ENCODE measurements at regions not wholly inside any gene's neighbourhood (a gene's known extent, or its start where the extent isn't known, plus 50 kb on each side); places are given as distances from the start of the nearest gene placed in this dataset.
A peak's percentile ranks its signal among the peaks of the same experiment; 100 is the strongest.

DNA sequence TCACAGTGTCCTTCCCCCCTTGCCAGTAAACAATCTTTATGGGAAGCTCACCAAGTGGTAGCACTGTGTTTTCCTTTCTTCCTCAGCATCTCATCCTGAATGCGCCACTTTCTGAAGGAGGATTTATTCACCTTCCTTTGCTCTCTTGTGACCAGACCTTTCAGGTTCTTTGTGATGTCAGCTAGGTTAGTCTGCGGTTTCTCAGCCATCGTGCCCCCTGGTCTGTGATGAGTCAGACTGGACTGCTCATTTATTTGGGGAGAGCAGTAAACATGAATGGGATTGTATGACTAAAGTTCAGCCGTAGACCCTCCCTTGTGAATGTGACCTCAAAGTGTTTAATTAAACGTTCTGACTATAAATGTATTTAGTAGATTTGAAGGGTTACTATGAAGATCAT is 235.1 kb upstream of the CELF2 start:
- H3K27me3 Mint-ChIP-seq = no peaks in the 10 kb centered on the region
- H3K4me3 Mint-ChIP-seq = no peak overlapping the region
- peaks cover 17% of the 10 kb centered on the region for H3K9me3 Mint-ChIP-seq
- intact Hi-C loops (cut with micrococcal nuclease) = no loop called here
- H3K27ac Mint-ChIP-seq = no peak overlapping the region
- peaks cover 22% of the 10 kb centered on the region for H3K4me1 Mint-ChIP-seq (ENCODE audit: low read depth)
- no peaks in the 10 kb centered on the region for H3K36me3 Mint-ChIP-seq (ENCODE audit: low read depth)

DNA sequence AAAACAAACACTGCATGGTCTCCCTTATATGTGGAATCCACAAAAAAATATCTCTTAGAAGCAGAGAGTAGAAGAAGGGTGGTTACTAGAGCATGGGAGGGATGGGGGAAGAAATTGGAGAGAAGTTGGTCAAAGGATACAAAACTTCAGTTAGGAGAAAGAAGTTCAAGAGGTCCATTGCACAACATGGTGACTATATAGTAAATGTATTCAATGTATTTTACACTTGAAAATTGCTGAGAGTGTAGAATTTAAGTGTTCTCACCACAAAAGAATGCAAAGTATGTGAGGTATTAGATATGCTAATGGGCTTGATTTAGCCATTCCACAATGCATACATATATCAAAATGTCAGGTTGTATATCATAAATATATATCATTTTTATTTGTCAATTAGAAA is 232.0 kb upstream of the CELF2 start:
- Mint-ChIP-seq H3K27me3 (no peaks in the 10 kb centered on the region), H3K9me3 (peaks cover 17% of the 10 kb centered on the region), H3K4me1 (ENCODE audit: low read depth) (peaks cover 30% of the 10 kb centered on the region), H3K36me3 (ENCODE audit: low read depth) (no peaks in the 10 kb centered on the region), H3K4me3 (no peak overlapping the region), H3K27ac (no peak overlapping the region)
- intact Hi-C loops (cut with micrococcal nuclease) = no loop called here

DNA sequence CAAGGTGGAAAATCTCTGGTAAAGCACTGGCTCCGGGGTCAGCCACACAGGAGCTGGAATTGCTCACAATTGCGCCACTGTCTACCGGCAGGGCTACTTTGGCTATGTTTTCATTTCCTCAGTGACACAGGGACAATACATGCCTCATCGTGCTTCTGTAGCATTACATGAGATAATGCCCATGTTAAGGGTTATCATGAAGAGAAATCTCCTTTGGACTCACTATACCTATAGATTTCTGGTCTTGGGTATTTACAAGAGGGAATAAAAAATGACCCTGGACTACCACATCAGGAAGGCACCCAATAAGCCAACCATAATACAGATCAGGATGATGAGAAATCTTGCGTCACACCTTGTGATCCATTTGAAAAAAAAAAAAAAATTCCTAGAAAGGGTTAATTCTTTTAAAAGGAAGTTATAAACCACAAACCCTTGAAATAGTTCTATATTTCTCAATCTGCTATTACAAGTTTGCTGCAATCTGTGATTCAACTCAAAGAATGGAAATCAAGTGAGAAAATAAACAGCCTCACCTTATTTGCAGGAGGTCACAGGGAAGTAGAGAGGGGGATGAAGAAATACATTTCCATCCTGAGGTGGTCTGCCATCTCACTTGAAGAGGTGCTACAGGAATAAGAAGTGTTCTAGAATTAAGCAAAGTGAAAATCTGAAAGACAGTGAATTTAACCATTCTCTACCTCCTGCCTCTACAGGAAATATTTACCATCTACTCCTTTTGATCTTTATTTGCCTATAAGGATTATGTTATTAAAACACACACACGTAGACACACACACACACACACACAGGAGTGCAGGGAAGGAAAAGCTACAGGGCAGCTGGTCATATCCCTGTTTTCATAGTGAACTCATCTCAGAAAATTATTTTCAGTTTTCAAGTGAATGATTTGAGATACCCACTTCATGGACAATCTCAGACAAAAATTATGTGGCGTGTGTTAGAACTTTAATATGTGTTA is 231.3 kb upstream of the CELF2 start:
- Mint-ChIP-seq H3K36me3 (ENCODE audit: low read depth) (no peaks in the 10 kb centered on the region), H3K4me3 (no peak overlapping the region), H3K4me1 (ENCODE audit: low read depth) (peaks cover 30% of the 10 kb centered on the region), H3K9me3 (peaks cover 17% of the 10 kb centered on the region), H3K27ac (no peak overlapping the region), H3K27me3 (no peaks in the 10 kb centered on the region)
- intact Hi-C loops (cut with micrococcal nuclease) = no loop called here

DNA sequence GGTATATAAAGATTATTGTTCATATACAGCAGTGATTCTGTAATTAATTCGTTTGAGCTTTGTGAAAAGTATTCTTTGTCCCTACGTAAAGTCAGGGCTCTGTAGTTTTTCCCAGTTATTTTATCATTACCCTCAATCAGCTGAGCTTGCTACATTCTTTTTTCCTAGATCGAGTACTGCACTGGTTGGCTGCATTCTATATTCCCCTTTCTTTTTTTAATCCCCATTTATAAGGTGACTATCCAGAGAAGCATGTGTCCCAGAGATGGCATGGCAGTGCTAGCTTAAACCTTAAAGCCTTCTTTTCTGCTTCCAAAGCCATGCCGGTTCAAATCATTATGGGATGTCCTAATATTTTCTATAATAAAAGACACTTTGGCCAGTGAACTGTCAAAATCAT is 230.1 kb upstream of the CELF2 start:
- H3K36me3 Mint-ChIP-seq (ENCODE audit: low read depth) = no peaks in the 10 kb centered on the region
- no peak overlapping the region for H3K27ac Mint-ChIP-seq
- H3K4me1 Mint-ChIP-seq (ENCODE audit: low read depth) = peaks cover 41% of the 10 kb centered on the region
- H3K9me3 Mint-ChIP-seq = peaks cover 11% of the 10 kb centered on the region
- intact Hi-C loops (cut with micrococcal nuclease) = no loop called here
- no peaks in the 10 kb centered on the region for H3K27me3 Mint-ChIP-seq
- H3K4me3 Mint-ChIP-seq = no peak overlapping the region

DNA sequence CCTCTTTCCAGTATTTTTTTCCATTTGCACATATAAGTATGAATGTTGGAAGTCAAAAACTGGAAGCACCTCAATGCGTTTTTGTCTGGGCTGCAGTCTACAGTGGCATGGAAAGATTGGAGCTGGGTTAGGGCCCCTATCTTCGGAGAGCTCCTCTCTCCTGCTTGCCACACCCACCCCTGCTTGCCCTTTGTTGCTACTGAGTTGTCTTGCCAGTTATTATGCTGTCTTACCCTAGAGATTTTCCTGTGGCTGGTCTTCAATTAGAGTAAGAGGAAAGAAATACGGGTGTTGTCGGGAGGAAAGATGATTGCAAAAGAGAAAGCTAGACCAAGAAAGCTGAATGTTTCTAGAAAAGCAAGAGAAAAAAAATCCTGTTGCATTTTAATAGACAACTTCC is 228.9 kb upstream of the CELF2 start:
- H3K4me3 Mint-ChIP-seq = peak overlapping the region; percentile 17
- no peak overlapping the region for H3K27ac Mint-ChIP-seq
- intact Hi-C loops (cut with micrococcal nuclease) = no loop called here
- H3K36me3 Mint-ChIP-seq (ENCODE audit: low read depth) = no peaks in the 10 kb centered on the region
- H3K9me3 Mint-ChIP-seq = peaks cover 9% of the 10 kb centered on the region
- H3K4me1 Mint-ChIP-seq (ENCODE audit: low read depth) = peaks cover 45% of the 10 kb centered on the region
- H3K27me3 Mint-ChIP-seq = no peaks in the 10 kb centered on the region

DNA sequence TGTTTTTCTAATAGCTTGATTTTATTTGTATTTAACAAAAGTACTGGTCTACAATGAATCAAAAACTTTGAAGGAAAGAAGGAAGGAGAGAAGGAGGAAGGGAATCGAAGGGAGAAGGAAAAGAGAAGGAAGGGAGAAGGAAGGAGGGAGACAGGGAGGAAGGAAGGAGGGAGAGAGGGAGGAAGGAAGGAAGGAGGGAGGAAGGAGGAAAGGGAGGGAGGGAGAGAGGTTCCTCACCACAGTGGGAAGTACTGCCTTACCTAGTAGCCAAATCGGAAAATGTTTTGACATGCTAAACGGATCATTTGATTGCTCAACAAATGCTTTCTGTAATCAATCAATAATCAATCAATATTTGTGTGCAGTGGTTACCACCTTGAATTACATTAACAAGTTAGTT is 225.8 kb upstream of the CELF2 start:
- no peaks in the 10 kb centered on the region for H3K9me3 Mint-ChIP-seq
- no peaks in the 10 kb centered on the region for H3K27me3 Mint-ChIP-seq
- H3K4me1 Mint-ChIP-seq (ENCODE audit: low read depth) = peaks cover 30% of the 10 kb centered on the region
- intact Hi-C loops (cut with micrococcal nuclease) = no loop called here
- no peak overlapping the region for H3K4me3 Mint-ChIP-seq
- H3K36me3 Mint-ChIP-seq (ENCODE audit: low read depth) = no peaks in the 10 kb centered on the region
- H3K27ac Mint-ChIP-seq = no peak overlapping the region

DNA sequence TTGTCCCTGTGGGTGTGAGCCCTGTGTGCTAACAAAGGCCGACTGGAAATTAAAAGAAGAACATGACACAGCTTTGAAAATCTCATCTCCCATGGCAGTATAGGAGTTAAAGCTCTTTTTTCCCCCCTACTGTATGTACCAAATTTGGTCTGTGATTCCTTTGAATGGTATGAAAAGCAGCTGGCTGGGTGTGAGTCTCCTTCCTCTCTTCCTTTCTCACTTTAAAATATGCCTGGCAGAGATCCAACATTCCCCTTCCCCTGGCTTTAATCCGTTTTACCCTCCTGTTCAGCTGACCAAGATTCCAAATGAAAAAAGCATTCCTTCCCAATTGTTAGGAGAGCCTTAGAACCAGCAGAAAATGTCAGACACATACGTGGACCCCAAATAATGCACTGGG is 225.0 kb upstream of the CELF2 start:
- Mint-ChIP-seq H3K27me3 (no peaks in the 10 kb centered on the region), H3K4me3 (no peak overlapping the region), H3K27ac (no peak overlapping the region), H3K9me3 (no peaks in the 10 kb centered on the region), H3K36me3 (ENCODE audit: low read depth) (no peaks in the 10 kb centered on the region), H3K4me1 (ENCODE audit: low read depth) (peaks cover 26% of the 10 kb centered on the region)
- intact Hi-C loops (cut with micrococcal nuclease) = no loop called here

DNA sequence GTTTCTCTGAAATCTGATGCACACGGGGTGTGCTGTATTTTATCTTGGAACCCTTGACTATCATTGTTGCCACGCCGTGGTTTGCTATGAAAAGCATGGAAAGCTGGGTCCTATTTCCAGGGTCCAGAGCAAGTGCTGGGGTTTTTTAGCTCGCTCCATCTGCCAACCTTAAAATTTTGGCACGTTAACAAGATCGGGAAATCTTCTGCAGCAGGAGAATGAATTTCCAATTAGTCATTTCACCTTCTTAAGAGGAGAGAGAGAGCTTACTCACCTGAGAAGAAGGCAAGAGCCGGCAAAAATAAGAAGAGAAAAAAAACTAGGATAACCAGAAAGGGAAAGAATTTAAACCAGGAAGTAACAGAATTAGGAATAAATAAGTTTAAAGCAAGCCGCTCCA is 223.6 kb upstream of the CELF2 start:
- Mint-ChIP-seq H3K27ac (no peak overlapping the region), H3K27me3 (no peaks in the 10 kb centered on the region)

DNA sequence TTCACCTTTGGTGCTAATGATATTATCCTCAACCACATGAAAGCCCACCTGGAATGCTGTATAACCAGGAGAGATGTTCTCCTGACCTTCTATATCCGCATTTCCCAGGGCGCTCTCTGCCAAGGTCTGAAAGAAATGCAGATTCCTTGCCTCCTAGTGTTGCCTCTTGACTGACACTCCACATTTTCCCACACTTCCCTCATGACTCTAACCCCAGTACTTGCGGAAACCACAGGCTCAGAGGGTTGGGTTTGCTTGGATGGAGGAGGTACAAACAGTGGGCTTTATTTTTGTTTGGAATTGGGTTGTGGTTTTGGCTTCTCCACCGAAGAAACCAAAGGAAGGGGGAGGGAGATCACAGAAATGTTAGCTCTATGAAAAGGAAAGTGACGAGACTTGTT is 222.9 kb upstream of the CELF2 start:
- H3K27me3 Mint-ChIP-seq = no peaks in the 10 kb centered on the region
- H3K9me3 Mint-ChIP-seq = no peaks in the 10 kb centered on the region
- no peak overlapping the region for H3K4me3 Mint-ChIP-seq
- H3K4me1 Mint-ChIP-seq (ENCODE audit: low read depth) = peaks cover 15% of the 10 kb centered on the region
- intact Hi-C loops (cut with micrococcal nuclease) = no loop called here
- no peaks in the 10 kb centered on the region for H3K36me3 Mint-ChIP-seq (ENCODE audit: low read depth)
- no peak overlapping the region for H3K27ac Mint-ChIP-seq

More for the DNA sequence above, 223.6 kb upstream of the CELF2 start:
- Mint-ChIP-seq H3K9me3 (no peaks in the 10 kb centered on the region), H3K4me3 (no peak overlapping the region), H3K4me1 (ENCODE audit: low read depth) (peaks cover 16% of the 10 kb centered on the region), H3K36me3 (ENCODE audit: low read depth) (no peaks in the 10 kb centered on the region)
- intact Hi-C loops (cut with micrococcal nuclease) = no loop called here

DNA sequence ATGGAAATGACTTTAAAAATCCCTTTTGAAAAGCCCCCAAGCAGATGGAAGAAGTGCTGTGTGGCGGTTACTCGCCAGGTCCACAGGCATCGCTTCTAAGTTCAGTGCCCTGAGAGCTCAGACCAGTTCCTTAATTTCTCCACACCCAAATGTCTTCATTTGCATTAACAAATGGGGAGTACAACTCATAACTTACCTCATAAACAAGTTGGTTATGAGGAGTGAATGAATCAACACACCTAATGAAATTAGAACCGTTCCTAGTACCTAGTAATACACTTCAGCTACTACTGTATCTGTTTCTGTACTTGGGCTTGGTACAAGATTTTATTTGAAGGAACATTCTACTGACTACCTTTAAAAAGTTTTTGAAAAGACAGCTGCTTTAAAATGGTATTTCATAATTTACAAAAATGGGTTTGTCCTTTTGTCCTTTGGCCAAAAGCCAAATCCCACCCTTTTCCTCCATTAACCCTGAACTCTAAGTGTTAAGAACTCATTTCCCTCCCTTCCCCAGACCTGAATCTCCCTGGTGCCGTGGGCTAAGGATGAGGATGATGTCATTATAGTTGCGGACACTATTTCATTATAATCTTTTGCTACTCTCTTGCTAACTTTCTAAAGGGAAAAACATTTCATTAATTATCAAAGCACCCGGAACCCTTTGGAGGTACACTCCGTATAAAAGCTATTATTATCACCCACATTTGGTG is 221.5 kb upstream of the CELF2 start:
- Mint-ChIP-seq H3K27me3 (no peaks in the 10 kb centered on the region), H3K4me1 (ENCODE audit: low read depth) (peaks cover 15% of the 10 kb centered on the region), H3K27ac (no peak overlapping the region), H3K9me3 (no peaks in the 10 kb centered on the region), H3K36me3 (ENCODE audit: low read depth) (no peaks in the 10 kb centered on the region), H3K4me3 (no peak overlapping the region)
- intact Hi-C loops (cut with micrococcal nuclease) = no loop called here

DNA sequence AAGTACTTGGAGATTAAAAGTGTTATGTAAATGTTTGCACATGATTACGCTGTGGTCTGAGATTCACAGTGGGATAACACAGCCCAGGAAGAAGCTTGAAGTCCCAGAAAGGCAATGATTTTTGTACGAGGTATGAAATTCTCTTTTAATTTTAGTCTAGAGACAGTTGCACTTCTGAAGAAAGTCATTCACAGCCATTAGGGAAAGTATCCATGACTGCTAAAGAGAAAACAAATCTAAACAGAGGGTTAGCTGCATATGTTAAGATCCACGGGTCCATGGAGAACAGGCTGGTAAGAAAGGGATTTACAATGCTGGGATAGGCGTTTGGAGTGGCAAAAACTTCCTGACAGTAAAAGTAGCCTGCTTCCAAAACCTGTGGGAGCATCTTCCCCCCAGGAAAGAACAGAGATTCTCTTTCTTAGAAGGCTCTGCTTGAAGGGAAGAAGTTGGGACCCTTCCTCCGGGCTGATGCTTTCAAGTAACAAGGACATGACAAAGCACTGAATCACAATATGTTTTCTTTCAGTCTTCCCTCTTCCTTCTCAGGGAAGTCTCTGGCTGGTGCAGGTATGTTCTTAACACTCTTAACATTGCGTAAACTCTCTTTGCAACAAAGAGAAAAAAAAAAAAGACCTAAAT is 220.8 kb upstream of the CELF2 start:
- Mint-ChIP-seq H3K4me1 (ENCODE audit: low read depth) (peaks cover 11% of the 10 kb centered on the region), H3K36me3 (ENCODE audit: low read depth) (no peaks in the 10 kb centered on the region), H3K4me3 (no peak overlapping the region), H3K27me3 (no peaks in the 10 kb centered on the region), H3K9me3 (no peaks in the 10 kb centered on the region), H3K27ac (no peak overlapping the region)
- intact Hi-C loops (cut with micrococcal nuclease) = no loop called here

DNA sequence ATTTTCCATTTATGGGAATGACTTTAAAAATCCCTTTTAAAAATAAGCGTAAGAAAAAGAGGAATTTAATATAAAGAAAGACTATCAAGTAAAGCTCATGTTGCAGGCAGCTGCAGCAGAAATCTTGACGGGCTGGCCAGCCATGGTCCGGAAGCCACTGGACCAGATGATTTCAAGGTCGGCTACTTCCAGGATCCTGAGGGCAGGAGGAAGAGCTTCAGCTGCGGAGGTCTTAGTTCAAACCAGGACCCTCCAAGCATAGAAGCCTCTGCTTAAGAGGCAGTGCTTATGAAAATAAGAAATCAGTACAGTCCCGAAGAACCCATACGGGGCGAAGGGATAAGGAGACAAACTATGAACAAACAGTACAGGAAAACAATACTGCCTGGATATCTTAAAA is 220.2 kb upstream of the CELF2 start:
- Mint-ChIP-seq H3K27ac (no peak overlapping the region), H3K9me3 (no peaks in the 10 kb centered on the region), H3K4me1 (ENCODE audit: low read depth) (peaks cover 5% of the 10 kb centered on the region), H3K4me3 (no peak overlapping the region), H3K36me3 (ENCODE audit: low read depth) (no peaks in the 10 kb centered on the region), H3K27me3 (no peaks in the 10 kb centered on the region)
- intact Hi-C loops (cut with micrococcal nuclease) = no loop called here

DNA sequence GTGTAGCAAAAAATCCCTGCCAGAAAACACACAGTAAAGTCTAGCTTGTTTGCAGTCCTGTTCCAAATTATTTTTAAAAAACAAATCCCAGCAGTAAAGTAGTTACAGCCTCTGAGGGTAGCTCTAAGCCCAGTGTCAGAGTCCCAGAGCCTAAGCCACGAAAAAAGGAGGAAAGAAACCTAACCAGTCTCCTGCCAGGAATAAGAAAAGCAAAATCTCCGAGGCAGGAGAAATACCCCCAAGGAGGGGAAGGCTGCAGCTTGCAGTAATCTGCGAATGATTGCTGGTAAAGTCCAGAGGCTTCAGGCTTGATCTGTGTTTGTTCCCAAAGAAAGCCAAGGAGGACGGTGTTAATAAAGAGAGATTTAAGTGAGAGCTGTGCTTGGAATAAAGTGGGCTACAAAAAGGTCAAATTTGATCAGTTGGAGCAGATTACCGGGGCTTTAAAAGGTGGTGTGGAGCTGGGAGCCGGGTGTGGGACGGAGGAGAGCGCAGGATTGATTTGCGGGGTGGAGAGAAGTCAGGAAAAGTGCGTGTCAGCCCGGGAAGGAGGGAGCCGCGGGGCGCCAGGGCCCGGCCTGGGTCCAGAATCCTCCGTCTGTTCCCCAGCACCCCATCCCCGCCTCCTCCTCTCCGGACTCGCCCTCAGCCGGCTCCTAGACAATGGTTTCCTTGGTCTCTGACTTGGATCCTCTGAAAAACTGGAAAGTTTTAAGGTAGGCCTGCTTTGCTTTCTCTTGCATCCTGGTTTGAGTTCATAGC is 219.4 kb upstream of the CELF2 start:
- H3K4me3 Mint-ChIP-seq = no peak overlapping the region
- intact Hi-C loops (cut with micrococcal nuclease) = no loop called here
- H3K36me3 Mint-ChIP-seq (ENCODE audit: low read depth) = no peaks in the 10 kb centered on the region
- H3K27ac Mint-ChIP-seq = no peak overlapping the region
- H3K27me3 Mint-ChIP-seq = no peaks in the 10 kb centered on the region
- H3K9me3 Mint-ChIP-seq = no peaks in the 10 kb centered on the region
- H3K4me1 Mint-ChIP-seq (ENCODE audit: low read depth) = no peaks in the 10 kb centered on the region

DNA sequence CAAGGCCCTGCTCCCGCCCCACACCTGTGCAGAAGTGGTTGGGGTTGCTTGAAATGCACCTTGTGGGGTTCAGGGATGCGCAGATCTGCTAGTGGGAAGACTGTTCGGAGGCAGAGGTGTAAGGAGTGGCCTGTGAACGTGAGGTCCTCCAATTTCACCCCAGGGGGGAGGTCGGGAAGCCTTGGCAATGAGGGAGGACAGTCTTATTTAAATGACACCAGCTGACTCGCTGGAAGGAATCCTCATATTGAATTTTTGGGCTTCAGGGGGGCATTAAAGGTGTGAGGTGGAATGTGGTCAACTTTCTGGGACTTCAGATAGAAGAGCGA is 218.8 kb upstream of the CELF2 start:
- no peaks in the 10 kb centered on the region for H3K4me1 Mint-ChIP-seq (ENCODE audit: low read depth)
- H3K27ac Mint-ChIP-seq = no peak overlapping the region
- H3K9me3 Mint-ChIP-seq = no peaks in the 10 kb centered on the region
- intact Hi-C loops (cut with micrococcal nuclease) = no loop called here
- no peaks in the 10 kb centered on the region for H3K27me3 Mint-ChIP-seq
- H3K4me3 Mint-ChIP-seq = no peak overlapping the region
- no peaks in the 10 kb centered on the region for H3K36me3 Mint-ChIP-seq (ENCODE audit: low read depth)

Data from dendritic cell treated with granulocyte-macrophage colony-stimulating factor and Interleukin-4, amounts not matched to agents 40 ng/mL and 50 ng/mL, for 4 days (primary cell).